ENCODE measurements at regions not wholly inside any gene's neighbourhood (a gene's known extent, or its start where the extent isn't known, plus 50 kb on each side); places are given as distances from the start of the nearest gene placed in this dataset.

DNA sequence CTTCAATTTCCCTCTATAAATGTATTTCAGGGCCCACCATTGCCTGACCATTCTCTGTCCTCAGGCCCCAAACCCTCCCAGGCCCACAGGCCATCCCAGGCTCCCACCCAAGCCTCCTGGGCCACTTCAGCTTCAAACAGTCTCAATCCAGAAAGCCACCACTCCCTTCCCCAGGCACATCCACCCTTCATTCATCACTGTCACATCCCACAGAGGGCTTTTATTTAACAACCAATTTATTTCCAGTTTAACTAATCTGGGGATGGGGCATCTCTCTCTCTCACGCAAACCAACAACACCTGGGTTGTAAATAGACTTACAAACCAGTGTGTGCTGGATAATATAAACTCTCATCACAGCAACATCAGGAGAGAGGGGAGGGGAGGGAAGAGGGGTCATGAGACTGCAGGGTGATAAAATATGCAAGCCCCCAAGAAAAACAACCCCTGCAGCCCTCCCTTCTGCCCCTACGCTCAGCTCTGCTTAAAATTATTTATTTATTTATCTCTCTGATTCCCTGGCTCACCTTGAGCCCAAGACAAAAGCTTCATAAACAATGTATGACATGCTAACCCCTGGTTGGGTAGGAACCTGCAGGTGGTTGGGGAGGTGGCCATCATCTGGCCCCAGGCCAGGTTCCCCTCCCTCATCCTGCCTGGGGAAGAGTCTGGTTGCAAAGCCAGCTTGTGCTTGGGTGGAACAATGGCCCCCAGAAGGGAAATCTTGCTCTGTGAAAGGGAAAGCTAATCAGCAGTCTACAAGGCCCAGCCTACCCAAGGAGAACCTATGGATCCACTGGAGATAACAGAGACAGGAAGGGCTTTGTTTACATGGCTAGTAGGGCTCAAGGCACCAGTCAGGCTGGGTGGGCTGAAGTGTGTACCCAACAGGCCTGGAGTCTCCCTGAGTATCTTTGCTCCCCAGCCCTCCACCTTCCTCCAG lies 359.2 kb downstream of the BUD13 start:
- Histone ChIP-seq H3K9me3 (no peaks in the 10 kb centered on the region), H3K4me1 (no peaks in the 10 kb centered on the region), H3K27ac (no peak overlapping the region), H3K27me3 (no peaks in the 10 kb centered on the region), H3K36me3 (no peaks in the 10 kb centered on the region), H3K4me3 (no peak overlapping the region)
- ATAC-seq (no peak), DNase-seq (no peak)
- TF ChIP-seq CTCF (IDR thresholded peaks at IDR 0.05 in 4 of 5, conservative IDR thresholded peaks at IDR 0.05 in 1 of 5) (no peak), POLR2A (IDR thresholded peaks at IDR 0.05) (no peak)
- in situ Hi-C loops (cut with MboI; ENCODE audit: low sequenced_read_pairs in 4 of 4): no loop called here
- intact Hi-C loops (cut with DNase I; ENCODE audit: low total_unique reads): no loop called here

DNA sequence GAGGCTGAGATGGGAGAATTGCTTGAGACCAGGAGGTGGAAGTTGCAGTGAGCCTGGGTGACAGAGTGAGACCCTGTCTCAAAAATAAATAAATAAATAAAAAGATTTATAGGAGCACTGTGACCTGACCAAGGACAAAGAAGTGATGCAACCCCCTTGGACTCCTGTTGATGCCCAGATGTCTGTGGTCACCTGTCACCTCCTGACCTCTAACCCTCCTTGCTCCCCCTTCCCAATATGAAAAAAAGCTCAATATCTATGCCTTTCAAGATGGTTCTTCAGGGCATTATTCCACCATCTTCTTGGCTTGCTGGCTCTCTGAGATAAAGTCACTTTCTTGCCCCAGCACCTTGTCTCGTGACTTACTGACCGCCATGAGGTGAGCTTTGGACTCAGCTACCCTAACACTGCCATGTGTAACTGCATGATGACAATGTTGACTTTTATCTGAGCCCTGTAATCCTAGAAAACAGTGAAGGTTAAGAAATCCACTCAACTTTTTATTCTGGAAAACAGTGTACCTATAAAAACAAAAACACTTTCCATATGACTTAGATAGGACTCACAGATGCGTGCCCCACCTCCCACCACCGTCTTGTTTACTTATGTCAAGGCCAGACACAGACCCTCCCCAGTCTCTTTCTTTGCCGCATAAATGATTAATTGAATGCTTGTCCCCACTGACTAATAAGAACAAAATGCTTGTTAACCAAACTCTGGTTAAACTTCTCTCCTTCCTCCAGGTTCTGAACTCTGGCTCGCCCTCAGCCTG lies 360.5 kb downstream of the BUD13 start:
- no peak for TF ChIP-seq CTCF (IDR thresholded peaks at IDR 0.05 in 4 of 5, conservative IDR thresholded peaks at IDR 0.05 in 1 of 5)
- no peak for TF ChIP-seq POLR2A (IDR thresholded peaks at IDR 0.05)
- no peaks in the 10 kb centered on the region for H3K36me3 ChIP-seq
- DNase-seq: no peak
- intact Hi-C loops (cut with DNase I; ENCODE audit: low total_unique reads): no loop called here
- no peak overlapping the region for H3K27ac ChIP-seq
- no peaks in the 10 kb centered on the region for H3K27me3 ChIP-seq
- in situ Hi-C loops (cut with MboI; ENCODE audit: low sequenced_read_pairs in 4 of 4): no loop called here
- no peak overlapping the region for H3K4me3 ChIP-seq
- no peaks in the 10 kb centered on the region for H3K9me3 ChIP-seq
- no peak for ATAC-seq
- H3K4me1 ChIP-seq: no peaks in the 10 kb centered on the region

GRCh38 chr11:116409238-116409637 lies 363.5 kb downstream of the BUD13 start:
- intact Hi-C loops (cut with DNase I; ENCODE audit: low total_unique reads) (no loop called here), in situ Hi-C loops (cut with MboI; ENCODE audit: low sequenced_read_pairs in 4 of 4) (no loop called here)
- Histone ChIP-seq H3K27me3 (no peaks in the 10 kb centered on the region), H3K4me3 (no peak overlapping the region), H3K27ac (no peak overlapping the region), H3K4me1 (no peaks in the 10 kb centered on the region), H3K36me3 (no peaks in the 10 kb centered on the region), H3K9me3 (no peaks in the 10 kb centered on the region)
- TF ChIP-seq POLR2A (IDR thresholded peaks at IDR 0.05) (no peak), CTCF (IDR thresholded peaks at IDR 0.05 in 4 of 5, conservative IDR thresholded peaks at IDR 0.05 in 1 of 5) (no peak)
- ATAC-seq: no peak
- DNase-seq: no peak

DNA sequence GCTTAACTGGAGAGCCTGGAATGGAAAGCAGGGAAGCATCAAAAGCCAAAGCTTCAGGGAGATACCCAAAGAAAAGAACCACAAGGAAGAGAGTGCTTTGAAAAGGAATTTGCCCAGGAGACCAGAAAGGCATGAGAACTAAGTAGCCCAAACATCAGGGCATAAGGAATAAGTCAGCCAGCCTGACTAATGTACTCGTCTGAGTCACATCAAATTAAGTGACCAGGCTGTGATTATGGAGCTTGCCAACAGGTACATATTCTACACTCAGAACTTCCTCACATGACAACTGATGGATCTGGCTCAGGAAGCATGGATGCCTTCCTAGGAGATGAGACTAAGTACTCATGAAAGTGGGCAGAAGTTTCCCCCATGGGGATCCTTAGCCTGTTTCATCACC lies 366.7 kb downstream of the BUD13 start:
- intact Hi-C loops (cut with DNase I; ENCODE audit: low total_unique reads) (no loop called here), in situ Hi-C loops (cut with MboI; ENCODE audit: low sequenced_read_pairs in 4 of 4) (no loop called here)
- ATAC-seq: no peak

GRCh38 chr11:116404462-116404798 lies 368.4 kb downstream of the BUD13 start:
- intact Hi-C loops (cut with DNase I; ENCODE audit: low total_unique reads) (no loop called here), in situ Hi-C loops (cut with MboI; ENCODE audit: low sequenced_read_pairs in 4 of 4) (no loop called here)
- no peaks in the 10 kb centered on the region for H3K36me3 ChIP-seq
- no peak overlapping the region for H3K27ac ChIP-seq
- ATAC-seq: no peak
- DNase-seq: no peak
- no peaks in the 10 kb centered on the region for H3K9me3 ChIP-seq
- no peaks in the 10 kb centered on the region for H3K4me1 ChIP-seq
- TF ChIP-seq POLR2A (IDR thresholded peaks at IDR 0.05) (no peak), CTCF (IDR thresholded peaks at IDR 0.05 in 4 of 5, conservative IDR thresholded peaks at IDR 0.05 in 1 of 5) (no peak)
- H3K27me3 ChIP-seq: no peaks in the 10 kb centered on the region
- H3K4me3 ChIP-seq: no peak overlapping the region

More for the DNA sequence above, 366.7 kb downstream of the BUD13 start:
- Histone ChIP-seq H3K4me1 (no peaks in the 10 kb centered on the region), H3K36me3 (no peaks in the 10 kb centered on the region), H3K27me3 (no peaks in the 10 kb centered on the region), H3K9me3 (no peaks in the 10 kb centered on the region), H3K27ac (no peak overlapping the region), H3K4me3 (no peak overlapping the region)
- TF ChIP-seq POLR2A (IDR thresholded peaks at IDR 0.05): no peak
- no peak for DNase-seq

All from gastrocnemius medialis (tissue), 4 donors.